ENCODE measurements at regions not wholly inside any gene's neighbourhood (a gene's known extent, or its start where the extent isn't known, plus 50 kb on each side); places are given as distances from the start of the nearest gene placed in this dataset.
A peak's percentile ranks its signal among the peaks of the same experiment; 100 is the strongest.
"Not testable (repeated sequence)": the region's sequence is repeated elsewhere in the genome, so short reads cannot be mapped to it uniquely, and the experiment has no call there.

DNA sequence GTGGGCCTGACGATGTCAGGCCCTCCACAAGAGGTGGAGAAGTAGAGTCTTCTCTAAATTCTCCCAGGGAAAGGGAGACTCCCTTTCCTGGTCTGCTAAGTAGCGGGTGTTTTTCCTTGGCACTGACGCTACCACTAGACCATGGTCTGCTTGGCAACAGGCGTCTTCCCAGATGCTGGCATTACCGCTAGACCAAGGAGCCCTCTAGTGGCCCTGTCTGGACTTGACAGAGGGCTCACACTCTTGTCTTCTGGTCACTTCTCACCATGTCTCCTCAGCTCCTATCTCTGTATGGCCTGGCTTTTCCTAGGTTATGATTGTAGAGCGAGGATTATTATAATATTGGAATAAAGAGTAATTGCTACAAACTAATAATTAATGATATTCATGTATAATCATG, 51.1 kb upstream of the RASSF6 start:
- DNase-seq (ENCODE audit: low read depth in 2 of 2), result not testable (repeated sequence)

DNA sequence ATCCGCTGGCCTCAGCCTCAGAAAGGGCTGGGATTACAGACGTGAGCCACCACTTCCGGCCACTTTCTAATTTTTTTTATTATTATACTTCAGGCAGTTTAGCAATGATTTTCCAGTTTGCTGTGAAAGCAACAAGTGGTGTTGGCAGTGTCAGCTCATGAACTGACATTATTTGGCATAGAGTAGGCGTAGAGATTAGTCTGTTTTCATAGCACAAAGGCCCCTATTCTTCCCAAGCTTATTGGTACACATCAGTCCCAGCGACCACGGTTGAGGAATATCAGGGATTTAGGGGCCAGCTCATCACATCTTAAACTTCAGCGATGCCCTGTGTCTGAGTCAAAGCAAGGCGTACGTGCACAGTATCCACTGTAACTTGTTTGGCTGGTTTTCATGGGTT, 53.0 kb upstream of the RASSF6 start:
- no peak for DNase-seq (ENCODE audit: low read depth in 2 of 2)

DNA sequence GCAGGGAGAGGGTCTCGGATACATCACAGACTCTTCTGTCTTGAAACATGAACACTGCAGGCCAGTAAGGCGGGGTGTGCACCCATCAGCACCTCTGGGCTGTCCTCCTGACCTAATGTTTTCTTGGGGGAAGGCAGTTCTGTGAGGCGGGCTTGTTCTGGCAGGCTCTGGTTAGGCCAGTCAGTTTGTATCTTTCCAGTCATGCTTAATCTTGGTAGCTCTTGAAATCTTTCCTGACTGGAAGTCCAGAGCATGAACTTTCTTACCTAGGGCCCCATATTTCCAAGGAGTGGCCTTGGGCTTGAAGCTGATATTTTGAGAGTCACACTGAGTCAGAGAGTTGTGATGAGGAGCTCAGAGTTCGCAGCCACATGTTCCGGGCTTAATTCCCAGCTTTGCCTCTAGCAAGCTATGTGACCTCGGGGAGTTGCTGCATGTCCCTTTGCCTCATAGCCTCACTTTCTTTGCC, 54.2 kb upstream of the RASSF6 start:
- DNase-seq (ENCODE audit: low read depth in 2 of 2), result no peak

DNA sequence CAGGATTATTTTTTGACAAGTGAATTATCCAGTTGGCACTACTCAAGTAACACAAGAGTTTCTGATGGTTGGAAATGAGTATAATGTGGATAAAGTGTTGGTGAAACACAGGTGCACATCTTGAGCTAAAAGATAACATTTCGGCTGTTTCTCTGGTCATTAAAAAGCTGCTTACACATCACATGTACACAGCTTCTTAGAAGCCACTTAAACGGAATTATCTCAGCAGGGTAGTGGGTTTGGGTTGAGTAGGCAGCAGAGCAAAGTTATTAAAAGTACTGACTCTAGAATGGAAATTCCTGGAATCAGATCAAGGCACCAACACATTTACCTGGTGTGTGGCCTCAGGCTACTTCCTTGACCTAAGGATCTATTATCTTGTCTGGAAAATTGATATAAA, 55.4 kb upstream of the RASSF6 start:
- no peak for DNase-seq (ENCODE audit: low read depth in 2 of 2)

DNA sequence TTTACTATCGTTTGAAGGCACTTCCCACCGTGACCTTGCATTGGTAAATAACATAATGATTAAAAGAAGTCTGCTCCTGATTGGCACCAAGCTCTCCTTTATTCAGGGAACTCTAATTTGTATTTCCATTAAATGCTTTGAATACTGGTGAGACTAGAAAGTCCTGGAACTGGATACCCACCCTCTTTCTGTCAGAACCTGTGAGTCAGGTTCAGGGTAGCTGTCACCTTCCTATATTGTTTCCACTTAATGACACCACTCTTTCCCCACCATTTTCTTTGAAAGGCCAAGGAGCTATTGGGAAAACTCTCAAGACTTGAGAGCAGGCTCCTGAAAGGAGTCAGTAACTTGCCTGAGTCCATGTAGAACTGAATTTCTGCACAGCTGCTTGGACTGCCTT, 55.9 kb upstream of the RASSF6 start:
- DNase-seq (ENCODE audit: low read depth in 2 of 2), result no peak

DNA sequence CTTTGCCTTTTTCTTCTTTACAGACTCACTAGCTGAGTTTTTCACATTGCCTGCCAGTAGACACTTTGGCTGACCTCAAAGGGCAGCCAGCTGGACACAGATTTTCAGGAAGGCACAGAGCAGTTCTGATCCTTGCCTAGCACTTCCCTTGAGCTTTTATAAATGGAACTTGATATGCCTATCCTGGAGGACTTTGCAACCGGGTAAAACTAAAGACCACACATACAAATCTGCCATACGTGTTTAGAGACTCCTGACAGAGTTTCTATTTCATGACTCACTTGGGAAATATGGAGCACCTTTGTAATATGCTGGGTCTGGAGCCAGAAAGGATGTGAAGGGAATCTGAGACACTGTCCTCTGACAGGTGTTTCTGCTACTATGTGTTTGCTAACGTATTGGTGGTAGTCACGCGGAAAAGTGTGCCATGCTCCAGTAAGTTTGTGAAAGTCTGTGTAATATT, 56.7 kb upstream of the RASSF6 start:
- DNase-seq (ENCODE audit: low read depth in 2 of 2), result peak; percentile 58 to 89

DNA sequence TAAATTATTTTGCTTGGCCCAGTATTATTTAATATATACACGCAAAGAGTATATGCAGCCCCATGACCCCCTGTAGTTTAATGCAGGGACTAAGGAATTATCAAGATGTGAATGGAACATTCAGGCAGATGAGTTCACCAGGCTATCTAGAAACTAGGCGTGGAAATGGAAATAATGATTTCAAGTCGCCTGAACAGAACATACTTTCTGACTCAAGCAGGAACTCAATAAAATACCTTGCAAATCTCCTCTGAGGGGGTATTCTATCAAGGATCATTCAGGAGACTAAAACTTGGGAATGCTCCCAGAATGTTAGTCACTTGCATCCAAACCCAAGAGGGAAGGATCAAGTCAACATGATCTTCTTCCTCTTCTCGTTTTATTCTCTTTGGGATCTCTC, 59.6 kb upstream of the RASSF6 start:
- DNase-seq (ENCODE audit: low read depth in 2 of 2), result peak; percentile 9 to 77

DNA sequence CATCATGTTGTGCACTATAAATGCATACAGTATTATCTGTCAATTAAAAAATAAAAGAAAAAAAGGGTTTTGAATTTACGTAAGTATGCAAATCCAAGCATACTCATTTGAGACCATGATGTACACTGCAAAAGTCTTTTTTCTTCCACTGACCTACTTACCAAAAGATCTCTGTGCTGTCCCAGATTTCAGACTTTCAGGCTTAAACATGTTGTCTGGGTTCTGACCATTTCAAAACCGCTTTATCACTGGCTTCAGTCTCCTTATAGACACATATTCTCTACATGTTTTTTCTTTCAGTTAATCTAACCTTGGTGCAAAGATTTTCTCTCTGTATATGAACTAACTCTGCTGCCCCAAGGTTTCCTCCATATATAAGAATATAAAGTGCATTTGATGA, 58.6 kb upstream of the CXCL8 start:
- no peak for DNase-seq (ENCODE audit: low read depth in 2 of 2)

DNA sequence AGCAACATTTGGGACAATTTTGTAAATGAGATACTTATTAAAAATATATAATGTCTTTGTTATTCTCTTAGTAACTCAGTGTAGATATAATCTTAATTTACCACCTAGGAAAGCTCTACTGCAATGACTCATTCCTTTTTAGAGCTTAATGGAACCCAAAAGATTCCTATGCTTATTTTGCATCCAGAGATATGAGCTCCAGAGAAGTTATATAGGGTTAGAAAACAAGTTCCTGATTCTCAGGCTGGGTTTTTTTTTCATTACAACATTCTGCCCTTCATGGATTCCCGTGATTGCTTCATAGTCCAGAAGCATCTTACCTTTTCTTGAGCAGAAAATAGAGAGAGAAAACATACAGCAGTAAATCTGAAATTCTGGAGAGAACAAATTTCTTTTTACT, 57.9 kb upstream of the CXCL8 start:
- DNase-seq (ENCODE audit: low read depth in 2 of 2), result no peak

DNA sequence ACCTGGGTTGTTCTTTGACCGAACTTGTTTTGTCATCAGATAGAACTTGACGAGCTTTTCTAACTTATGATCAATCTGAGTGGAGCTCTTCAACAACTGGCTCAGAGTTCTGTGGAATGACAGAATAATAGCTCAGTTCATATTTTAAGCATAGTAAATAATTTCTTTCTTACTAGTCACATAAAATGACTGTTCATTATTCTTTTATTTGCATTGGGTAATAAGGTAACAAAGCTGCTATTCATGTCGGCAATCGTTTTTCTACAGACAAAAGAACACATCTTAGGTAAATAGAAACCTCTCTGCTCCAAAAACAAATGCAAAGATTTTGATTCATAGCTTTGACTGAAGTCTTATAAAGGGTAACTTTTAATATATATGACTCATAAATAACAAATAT, 57.3 kb upstream of the CXCL8 start:
- DNase-seq (ENCODE audit: low read depth in 2 of 2), result no peak

DNA sequence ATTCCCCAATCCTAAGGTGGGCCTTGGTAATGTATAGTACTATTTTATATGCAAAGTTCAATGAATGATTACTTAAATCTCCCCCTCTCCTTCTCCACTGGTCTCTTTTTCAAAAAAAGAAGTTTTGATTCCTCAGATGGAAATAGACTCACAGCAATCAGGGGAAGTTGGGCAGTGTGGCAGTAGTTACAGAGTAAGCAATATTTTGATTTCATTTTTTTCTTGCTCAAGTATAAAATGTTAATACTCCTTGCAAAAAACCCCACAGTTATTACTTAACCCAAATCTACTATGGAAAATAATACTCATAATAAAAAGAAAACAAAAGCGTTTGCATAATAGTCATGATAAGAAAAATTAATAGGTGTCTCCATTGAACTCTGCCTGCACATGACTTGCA, 56.9 kb upstream of the CXCL8 start:
- no peak for DNase-seq (ENCODE audit: low read depth in 2 of 2)

DNA sequence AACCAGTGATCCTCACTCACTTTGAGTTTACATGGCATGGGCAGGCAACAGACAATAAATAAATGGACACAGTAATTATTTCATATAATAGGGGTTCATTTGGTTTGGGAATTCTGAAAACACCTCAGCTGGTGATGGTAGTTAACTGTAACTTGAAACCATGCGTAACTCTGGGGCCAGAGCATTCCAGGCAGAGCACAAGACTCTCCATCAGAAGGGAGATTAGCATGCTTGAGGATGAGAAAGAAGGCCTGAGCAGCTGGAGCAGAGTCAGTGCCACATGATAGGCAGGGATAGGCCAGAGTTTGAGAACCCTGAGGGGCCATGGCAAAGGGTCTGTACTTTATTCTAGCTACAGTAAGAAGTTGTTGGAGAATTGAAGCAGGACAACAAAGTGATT, 56.3 kb upstream of the CXCL8 start:
- DNase-seq (ENCODE audit: low read depth in 2 of 2), result no peak

DNA sequence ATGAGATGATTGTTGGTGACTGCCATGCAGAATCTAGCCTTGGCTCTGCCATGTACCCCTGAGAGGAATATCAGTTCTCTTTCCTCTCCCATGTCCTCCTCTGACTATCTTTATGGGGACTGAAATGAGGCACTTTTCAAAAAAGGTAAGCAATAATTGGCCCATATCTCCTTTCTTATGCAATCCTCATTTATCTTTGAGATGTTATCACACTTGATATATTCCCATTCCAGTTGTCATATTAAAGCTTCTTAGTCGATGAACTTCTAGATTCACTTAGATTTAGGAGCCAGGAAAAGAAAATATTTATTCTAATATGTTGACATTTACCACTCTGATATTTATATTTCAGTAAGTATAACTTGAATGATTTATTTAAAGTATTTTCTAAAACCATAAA, 55.3 kb upstream of the CXCL8 start:
- no peak for DNase-seq (ENCODE audit: low read depth in 2 of 2)

DNA sequence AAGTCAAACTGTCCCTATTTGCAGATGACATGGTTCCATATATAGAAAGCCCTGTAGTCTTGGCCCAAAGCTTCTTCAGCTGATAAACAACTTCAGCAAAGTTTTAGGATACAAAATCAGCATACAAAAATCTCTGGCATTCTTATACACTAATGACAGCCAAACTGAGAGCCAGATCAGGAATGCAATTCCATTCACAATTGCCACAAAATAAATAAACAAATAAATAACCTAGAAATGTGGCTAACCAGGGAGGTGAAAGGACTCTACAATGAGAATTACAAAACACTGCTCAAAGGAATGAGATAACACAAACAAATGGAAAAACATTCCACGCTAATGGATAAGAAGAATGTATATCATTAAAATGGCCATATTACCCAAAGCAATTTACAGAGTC, 52.9 kb upstream of the CXCL8 start:
- DNase-seq (ENCODE audit: low read depth in 2 of 2), result no peak

DNA sequence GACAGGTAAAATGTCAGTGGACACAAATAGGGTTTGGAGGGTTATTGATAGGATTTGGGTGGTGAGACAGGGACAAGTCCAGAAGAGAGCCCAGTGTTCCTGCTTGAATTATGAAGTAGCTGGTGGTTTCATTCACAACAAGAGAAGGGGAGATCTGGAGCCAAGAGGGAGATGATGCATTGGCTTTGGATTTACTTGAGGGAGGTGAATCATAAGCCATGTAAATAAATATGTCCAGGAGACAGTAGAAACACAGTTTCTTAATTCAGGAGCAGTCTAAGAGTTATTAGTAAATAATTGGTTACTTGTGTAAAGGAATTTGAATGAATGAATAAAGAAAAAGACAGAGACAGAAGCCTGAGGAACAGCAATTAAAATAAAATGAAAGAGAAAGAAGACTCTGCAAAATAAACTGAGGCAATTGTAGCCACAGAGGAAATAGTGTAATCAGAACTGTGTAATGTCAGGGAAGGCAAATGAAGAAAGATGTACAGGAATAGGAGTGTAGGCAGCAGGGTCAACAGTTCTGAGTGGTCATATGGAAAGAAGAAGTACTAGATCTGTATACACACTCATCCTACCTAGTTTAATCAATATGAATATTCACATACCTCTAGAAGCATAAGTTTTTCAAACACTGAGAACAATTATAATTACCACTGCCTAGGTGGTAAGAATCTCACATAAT, 50.2 kb upstream of the CXCL8 start:
- peak in 1 of 2 donors; percentile 58 for DNase-seq (ENCODE audit: low read depth in 2 of 2)
